Activated naive CD8-positive, alpha-beta T cell treated with anti-CD3 and anti-CD28 coated beads, Interleukin-2, amount 50 U/mL, for 24 hours (primary cell): ENCODE measurements at regions not wholly inside any gene's neighbourhood (a gene's known extent, or its start where the extent isn't known, plus 50 kb on each side); places are given as distances from the start of the nearest gene placed in this dataset.

Source experiments
- ATAC-seq: fragments of 150-1000 bp; cut with Tn5 transposase; one replicate; pipeline ENCODE4 v1.10.0; 2021
- DNase-seq: peaks from one replicate; pipeline ENCODE4 v3.0.0; 2021
- H3K27ac Mint-ChIP-seq: one replicate; pipeline ENCODE4 v1.8.0; 2021; ENCODE audit warnings: mild to moderate bottlenecking, mixed read lengths
- H3K27me3 Mint-ChIP-seq: one replicate; pipeline ENCODE4 v1.8.0; 2021; ENCODE audit warnings: mixed read lengths
- H3K36me3 Mint-ChIP-seq: one replicate; pipeline ENCODE4 v1.8.0; 2021; ENCODE audit warnings: low read depth, mixed read lengths
- H3K4me1 Mint-ChIP-seq: one replicate; pipeline ENCODE4 v1.8.0; 2021; ENCODE audit warnings: mixed read lengths
- H3K4me3 Mint-ChIP-seq: one replicate; pipeline ENCODE4 v1.8.0; 2021; ENCODE audit warnings: mild to moderate bottlenecking, moderate library complexity, mixed read lengths
- H3K9me3 Mint-ChIP-seq: one replicate; pipeline ENCODE4 v1.8.0; 2021; ENCODE audit warnings: mixed read lengths

DNA sequence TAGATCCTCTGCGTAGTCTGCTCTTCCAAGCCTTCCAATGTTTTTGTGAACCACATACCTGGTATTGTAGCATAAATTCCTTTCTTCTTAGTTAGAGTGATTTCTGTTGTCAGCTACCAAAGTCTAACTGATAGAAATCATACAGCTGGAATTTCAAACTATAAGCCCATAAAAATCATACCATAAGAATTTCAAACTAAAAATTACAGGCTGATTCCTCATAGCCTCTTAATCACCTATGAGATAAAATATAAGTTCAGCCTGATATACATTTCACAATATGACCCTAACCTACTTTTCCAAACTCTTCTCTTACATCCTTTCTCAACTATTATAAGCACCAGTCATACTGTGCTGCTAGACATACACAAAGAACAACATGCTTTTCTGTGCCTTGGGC, 64.8 kb downstream of the PTHLH start:
- Mint-ChIP-seq H3K36me3 (no peaks in the 10 kb centered on the region), H3K27ac (no peak overlapping the region), H3K9me3 (no peaks in the 10 kb centered on the region), H3K27me3 (peaks cover 15% of the 10 kb centered on the region), H3K4me1 (no peaks in the 10 kb centered on the region), H3K4me3 (no peak overlapping the region)
- ATAC-seq (no peak), DNase-seq (no peak)

- DNase-seq (no peak), ATAC-seq (no peak)
- Mint-ChIP-seq H3K4me1 (no peaks in the 10 kb centered on the region), H3K4me3 (no peak overlapping the region), H3K36me3 (no peaks in the 10 kb centered on the region), H3K9me3 (no peaks in the 10 kb centered on the region), H3K27ac (no peak overlapping the region), H3K27me3 (peaks cover 16% of the 10 kb centered on the region)
Measured at GRCh38 chr12:27906658-27907473, 65.7 kb downstream of the PTHLH start.

DNA sequence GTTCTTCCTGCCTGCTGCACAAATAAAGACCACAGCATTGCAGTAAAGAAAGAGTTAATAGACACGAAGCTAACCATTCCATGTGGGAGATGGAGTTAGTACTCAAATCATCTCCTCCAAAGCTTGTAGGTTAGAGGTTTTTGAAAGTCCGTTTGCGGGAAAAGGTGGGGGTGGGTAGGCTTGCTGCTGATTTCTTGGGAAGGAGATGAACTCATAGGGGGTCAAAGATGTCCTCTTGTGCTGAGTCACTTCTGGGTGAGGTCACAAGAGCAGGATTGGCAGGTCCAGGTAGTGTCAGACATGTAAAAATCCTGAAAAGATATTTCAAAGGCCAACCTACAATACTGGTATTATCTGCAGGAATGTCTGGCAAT, 66.4 kb downstream of the PTHLH start:
- H3K27ac Mint-ChIP-seq: no peak overlapping the region
- no peaks in the 10 kb centered on the region for H3K36me3 Mint-ChIP-seq
- H3K4me1 Mint-ChIP-seq: no peaks in the 10 kb centered on the region
- H3K4me3 Mint-ChIP-seq: no peak overlapping the region
- no peaks in the 10 kb centered on the region for H3K9me3 Mint-ChIP-seq
- DNase-seq: no peak
- ATAC-seq: no peak
- H3K27me3 Mint-ChIP-seq: peaks cover 13% of the 10 kb centered on the region

DNA sequence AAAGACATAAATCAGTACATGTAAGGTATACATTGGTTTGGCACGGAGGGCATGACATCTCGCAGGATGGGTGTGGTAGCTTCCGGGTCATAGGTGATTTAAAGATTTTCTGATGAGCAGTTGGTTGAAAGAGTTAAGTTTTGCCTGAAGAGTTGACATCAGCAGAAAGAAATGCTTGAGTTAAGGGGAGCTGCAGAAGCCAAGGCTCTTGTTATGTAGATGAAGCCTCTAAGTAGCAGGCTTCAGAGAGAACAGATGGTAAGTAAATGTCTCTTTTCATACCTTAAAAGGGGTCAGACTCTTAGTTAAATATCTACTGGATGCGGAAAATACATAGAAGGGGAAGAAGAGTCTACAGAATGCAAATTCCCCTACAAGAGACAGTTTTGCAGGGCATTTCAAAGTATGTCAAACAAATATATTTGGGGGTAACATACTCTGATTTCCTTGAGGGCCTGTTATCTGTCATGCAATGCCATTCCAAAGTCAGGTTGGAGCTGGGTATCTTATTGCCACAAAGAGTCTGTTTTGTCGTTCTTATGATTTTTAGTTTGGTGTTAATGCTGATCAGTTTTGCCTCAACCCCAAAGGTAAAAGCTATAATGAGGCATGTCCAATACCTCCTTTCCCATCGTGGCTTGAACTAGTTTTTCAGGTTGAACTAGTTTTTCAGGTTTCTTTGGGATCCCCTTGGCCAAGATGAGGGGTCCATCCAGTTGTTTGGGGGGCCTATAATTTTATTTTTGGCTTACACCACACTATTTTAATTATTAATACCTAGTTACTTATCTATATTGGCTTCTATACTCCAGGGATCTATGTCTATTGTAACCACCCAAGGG, 67.0 kb downstream of the PTHLH start:
- no peak overlapping the region for H3K27ac Mint-ChIP-seq
- H3K27me3 Mint-ChIP-seq: peaks cover 14% of the 10 kb centered on the region
- no peak for ATAC-seq
- no peaks in the 10 kb centered on the region for H3K9me3 Mint-ChIP-seq
- no peak for DNase-seq
- no peaks in the 10 kb centered on the region for H3K36me3 Mint-ChIP-seq
- H3K4me1 Mint-ChIP-seq: no peaks in the 10 kb centered on the region
- no peak overlapping the region for H3K4me3 Mint-ChIP-seq

DNA sequence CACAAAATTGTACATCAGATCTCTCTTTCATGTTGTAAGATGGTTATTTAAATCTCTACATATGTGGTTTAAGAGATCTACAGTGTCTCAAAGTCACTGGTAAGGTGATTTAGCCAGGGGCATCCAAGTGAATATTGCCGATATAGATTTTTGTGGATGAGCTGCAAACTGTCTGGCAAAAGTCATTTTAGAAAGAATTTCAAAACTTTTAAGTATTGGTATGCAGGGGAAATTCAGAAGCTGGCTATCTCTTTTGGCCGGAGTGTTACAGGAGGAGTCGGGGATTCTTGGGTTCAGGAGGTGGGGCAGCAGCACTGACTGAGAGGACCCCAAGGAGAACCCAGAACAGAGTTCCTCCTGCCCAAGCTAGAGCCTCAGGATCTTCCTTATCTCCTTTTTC, 69.9 kb downstream of the PTHLH start:
- no peak for ATAC-seq
- no peaks in the 10 kb centered on the region for H3K9me3 Mint-ChIP-seq
- no peaks in the 10 kb centered on the region for H3K36me3 Mint-ChIP-seq
- H3K4me3 Mint-ChIP-seq: no peak overlapping the region
- DNase-seq: no peak
- H3K27ac Mint-ChIP-seq: no peak overlapping the region
- no peaks in the 10 kb centered on the region for H3K4me1 Mint-ChIP-seq
- H3K27me3 Mint-ChIP-seq: peaks cover 5% of the 10 kb centered on the region

DNA sequence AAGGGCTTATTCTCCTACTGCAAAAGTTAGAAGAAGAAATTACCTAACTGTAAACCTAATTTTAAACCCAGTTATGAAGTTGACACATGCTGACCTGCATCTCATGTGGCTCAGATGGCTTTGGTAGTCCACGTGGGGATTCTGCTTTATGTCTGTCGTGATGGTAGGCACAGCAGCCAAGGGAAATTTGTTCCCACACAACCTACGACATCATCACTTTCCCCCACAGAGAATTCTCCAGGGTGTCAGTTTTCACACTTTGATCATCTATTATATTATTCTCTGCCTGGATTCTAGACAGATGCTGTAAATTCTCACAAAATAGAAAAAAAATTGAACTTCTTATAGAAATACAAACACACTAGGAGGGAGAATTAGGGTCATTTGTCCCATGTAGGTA, 70.6 kb downstream of the PTHLH start:
- Mint-ChIP-seq H3K4me1 (no peaks in the 10 kb centered on the region), H3K27me3 (peaks cover 5% of the 10 kb centered on the region), H3K9me3 (no peaks in the 10 kb centered on the region), H3K36me3 (no peaks in the 10 kb centered on the region), H3K27ac (no peak overlapping the region), H3K4me3 (no peak overlapping the region)
- ATAC-seq: no peak
- DNase-seq: no peak

DNA sequence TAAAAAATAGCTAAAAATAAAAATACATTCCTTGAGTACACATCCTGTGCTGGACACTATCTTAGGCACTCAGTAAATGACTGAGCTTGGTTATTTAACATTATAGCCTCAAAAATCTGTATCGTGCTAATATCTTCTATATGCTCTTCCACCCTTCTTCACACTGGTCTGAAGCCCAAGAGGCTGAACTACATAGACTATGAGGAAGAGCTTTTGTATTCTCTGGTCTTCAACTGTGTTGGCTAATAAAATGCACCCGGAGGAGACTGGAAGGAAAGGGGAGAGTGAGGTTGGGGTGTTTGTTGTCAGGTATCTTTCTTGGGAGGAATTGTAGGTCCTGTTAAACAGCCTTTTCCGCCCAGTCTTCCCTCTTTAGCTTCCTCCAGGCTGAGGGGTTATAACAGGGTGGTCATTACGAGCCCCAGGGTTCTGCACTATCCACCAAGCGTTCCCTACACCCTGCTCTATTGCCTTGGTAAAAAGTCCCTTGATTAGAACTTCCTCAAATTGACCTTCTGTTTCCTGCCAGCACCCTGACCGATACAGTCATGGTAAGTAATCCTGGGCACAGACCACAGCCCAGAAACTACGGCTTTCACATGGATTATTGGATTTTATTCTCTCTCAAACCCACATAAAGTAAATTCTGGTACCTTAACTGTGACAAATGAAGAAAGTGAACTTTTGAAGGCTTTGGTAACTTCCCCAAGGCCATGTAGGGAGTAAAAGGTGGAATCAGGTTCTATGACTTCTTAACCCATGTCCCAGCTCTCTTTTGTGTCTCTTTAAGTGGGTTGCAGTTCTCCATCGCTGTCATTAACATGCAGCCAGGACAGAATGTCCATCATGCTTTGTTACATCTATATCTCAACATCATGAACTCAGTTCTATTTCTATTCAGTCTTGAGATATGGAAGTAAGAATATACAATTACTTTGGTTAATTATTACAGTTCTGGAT, 71.3 kb downstream of the PTHLH start:
- Mint-ChIP-seq H3K9me3 (no peaks in the 10 kb centered on the region), H3K36me3 (no peaks in the 10 kb centered on the region), H3K27ac (no peak overlapping the region), H3K4me3 (no peak overlapping the region), H3K4me1 (no peaks in the 10 kb centered on the region), H3K27me3 (peaks cover 5% of the 10 kb centered on the region)
- DNase-seq: no peak
- ATAC-seq: no peak

DNA sequence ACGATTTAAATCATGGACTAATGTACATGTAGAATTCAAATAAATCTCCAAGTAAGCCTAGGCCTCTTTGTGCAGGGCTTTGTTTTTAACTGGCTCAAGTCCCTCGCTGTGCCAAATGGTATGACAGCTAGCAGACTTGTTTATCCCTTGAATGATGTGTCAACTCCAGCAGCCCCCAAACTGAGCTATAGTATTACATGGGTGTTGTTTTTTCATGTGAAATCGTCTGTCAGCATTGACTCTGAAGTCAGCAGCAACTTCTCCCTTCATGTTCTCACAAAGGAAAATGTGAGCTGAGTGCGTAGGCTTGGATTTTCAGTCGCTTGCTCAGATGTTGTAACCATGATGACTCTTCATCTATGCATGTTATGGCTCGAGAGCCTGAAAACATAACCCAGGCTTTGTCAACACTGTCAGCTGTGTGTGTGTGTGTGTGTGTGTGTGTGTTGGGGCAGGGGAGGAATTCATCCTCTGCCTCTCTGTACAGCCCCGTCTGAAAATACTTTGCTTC, 73.3 kb downstream of the PTHLH start:
- peaks cover 9% of the 10 kb centered on the region for H3K27me3 Mint-ChIP-seq

DNA sequence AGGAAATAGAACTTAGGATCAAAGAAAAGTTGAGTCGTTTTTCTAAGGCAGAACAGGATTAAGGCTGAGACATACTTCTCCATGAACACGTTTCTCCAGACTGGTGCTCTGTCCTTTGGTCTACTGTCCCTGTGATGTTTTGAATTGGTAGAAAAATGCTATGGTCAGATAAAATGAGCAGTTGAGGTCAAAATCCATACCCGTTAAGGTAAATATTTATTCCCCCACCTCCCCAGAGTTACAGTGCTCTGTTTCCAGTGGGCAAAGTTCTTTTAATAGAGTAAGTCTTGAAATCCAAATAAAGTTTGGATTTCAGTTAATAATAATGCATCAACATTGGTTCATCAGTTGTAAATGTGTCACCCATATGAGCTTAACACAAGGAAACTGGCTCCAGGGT, 74.5 kb downstream of the PTHLH start:
- ATAC-seq: no peak
- H3K36me3 Mint-ChIP-seq: no peaks in the 10 kb centered on the region
- H3K4me1 Mint-ChIP-seq: no peaks in the 10 kb centered on the region
- H3K9me3 Mint-ChIP-seq: no peaks in the 10 kb centered on the region
- H3K27me3 Mint-ChIP-seq: peaks cover 9% of the 10 kb centered on the region
- H3K27ac Mint-ChIP-seq: no peak overlapping the region
- no peak for DNase-seq
- H3K4me3 Mint-ChIP-seq: no peak overlapping the region

More for the DNA sequence above, 73.3 kb downstream of the PTHLH start:
- ATAC-seq: no peak
- H3K36me3 Mint-ChIP-seq: no peaks in the 10 kb centered on the region
- no peaks in the 10 kb centered on the region for H3K9me3 Mint-ChIP-seq
- H3K4me3 Mint-ChIP-seq: no peak overlapping the region
- no peak overlapping the region for H3K27ac Mint-ChIP-seq
- no peaks in the 10 kb centered on the region for H3K4me1 Mint-ChIP-seq
- no peak for DNase-seq

GRCh38 chr12:27896419-27896990, 76.0 kb downstream of the PTHLH start:
- Mint-ChIP-seq H3K4me1 (no peaks in the 10 kb centered on the region), H3K27me3 (peaks cover 7% of the 10 kb centered on the region), H3K9me3 (no peaks in the 10 kb centered on the region), H3K4me3 (no peak overlapping the region), H3K27ac (no peak overlapping the region), H3K36me3 (no peaks in the 10 kb centered on the region)
- no peak for DNase-seq
- no peak for ATAC-seq

DNA sequence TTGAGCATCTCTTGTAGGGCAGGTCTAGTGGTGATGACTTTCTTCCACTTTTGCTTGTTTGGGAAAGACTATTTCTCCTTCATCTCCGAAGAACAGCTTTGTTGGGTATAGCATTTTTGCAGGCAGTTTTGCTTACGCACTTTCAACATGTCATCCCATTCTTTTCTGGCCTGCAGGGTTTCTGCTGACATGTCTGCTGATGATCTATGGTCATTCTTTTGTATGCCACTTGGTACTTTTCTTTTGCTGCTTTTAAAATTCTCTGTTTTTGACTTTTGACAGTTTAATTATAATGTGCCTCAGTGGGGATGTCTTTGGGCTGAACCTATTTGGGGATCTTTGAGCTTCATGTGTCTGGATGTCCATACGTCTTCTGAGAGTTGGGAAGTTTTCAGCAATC, 78.2 kb downstream of the PTHLH start:
- H3K9me3 Mint-ChIP-seq: no peaks in the 10 kb centered on the region

GRCh38 chr12:27879708-27880107, 92.8 kb downstream of the PTHLH start:
- Mint-ChIP-seq H3K4me3 (no peak overlapping the region), H3K4me1 (no peaks in the 10 kb centered on the region), H3K36me3 (no peaks in the 10 kb centered on the region), H3K9me3 (peaks cover 2% of the 10 kb centered on the region), H3K27me3 (peaks cover 9% of the 10 kb centered on the region), H3K27ac (no peak overlapping the region)
- ATAC-seq (no peak), DNase-seq (no peak)

More for the DNA sequence above, 78.2 kb downstream of the PTHLH start:
- H3K4me1 Mint-ChIP-seq: no peaks in the 10 kb centered on the region
- DNase-seq (no peak), ATAC-seq (no peak)
- H3K4me3 Mint-ChIP-seq: no peak overlapping the region
- H3K36me3 Mint-ChIP-seq: no peaks in the 10 kb centered on the region
- peaks cover 8% of the 10 kb centered on the region for H3K27me3 Mint-ChIP-seq
- no peak overlapping the region for H3K27ac Mint-ChIP-seq

- Mint-ChIP-seq H3K9me3 (peaks cover 4% of the 10 kb centered on the region), H3K4me3 (no peak overlapping the region), H3K36me3 (no peaks in the 10 kb centered on the region), H3K27ac (no peak overlapping the region), H3K4me1 (peaks cover 7% of the 10 kb centered on the region), H3K27me3 (no peaks in the 10 kb centered on the region)
- ATAC-seq: no peak
- DNase-seq: no peak
Measured at GRCh38 chr12:27875677-27876076, 95.6 kb upstream of the MANSC4 start.

GRCh38 chr12:27873010-27873409, 93.0 kb upstream of the MANSC4 start:
- no peak overlapping the region for H3K27ac Mint-ChIP-seq
- H3K36me3 Mint-ChIP-seq: no peaks in the 10 kb centered on the region
- DNase-seq: no peak
- peaks cover 4% of the 10 kb centered on the region for H3K27me3 Mint-ChIP-seq
- no peak overlapping the region for H3K4me3 Mint-ChIP-seq
- no peak for ATAC-seq
- H3K4me1 Mint-ChIP-seq: peaks cover 7% of the 10 kb centered on the region
- peaks cover 4% of the 10 kb centered on the region for H3K9me3 Mint-ChIP-seq
